ENCODE measurements at regions not wholly inside any gene's neighbourhood (a gene's known extent, or its start where the extent isn't known, plus 50 kb on each side); places are given as distances from the start of the nearest gene placed in this dataset.

- DNase-seq (ENCODE audit: low spot score in 2 of 2) (no peak), FAIRE-seq (no peak)
Observed at GRCh38 chr6:3596766-3597165, 139.9 kb upstream of the SLC22A23 start.

GRCh38 chr6:3594201-3594600 is 137.4 kb upstream of the SLC22A23 start:
- DNase-seq (ENCODE audit: low spot score in 2 of 2) = no peak
- FAIRE-seq = no peak

GRCh38 chr6:3593161-3593560 is 136.3 kb upstream of the SLC22A23 start:
- FAIRE-seq (no peak), DNase-seq (ENCODE audit: low spot score in 2 of 2) (no peak)

- FAIRE-seq (no peak), DNase-seq (ENCODE audit: low spot score in 2 of 2) (no peak)
Observed at GRCh38 chr6:3592371-3592941, 135.6 kb upstream of the SLC22A23 start.

GRCh38 chr6:3591970-3592369 is 135.1 kb upstream of the SLC22A23 start:
- FAIRE-seq (no peak), DNase-seq (ENCODE audit: low spot score in 2 of 2) (no peak)

- DNase-seq (ENCODE audit: low spot score in 2 of 2) = no peak
- FAIRE-seq = no peak
Observed at GRCh38 chr6:3587660-3588059, 130.8 kb upstream of the SLC22A23 start.

- no peak for FAIRE-seq
- DNase-seq (ENCODE audit: low spot score in 2 of 2) = no peak
Observed at GRCh38 chr6:3585320-3585935, 128.6 kb upstream of the SLC22A23 start.

- FAIRE-seq (no peak), DNase-seq (ENCODE audit: low spot score in 2 of 2) (no peak)
Observed at GRCh38 chr6:3584606-3585005, 127.8 kb upstream of the SLC22A23 start.

GRCh38 chr6:3581469-3581868 is 124.6 kb upstream of the SLC22A23 start:
- no peak for DNase-seq (ENCODE audit: low spot score in 2 of 2)
- no peak for FAIRE-seq

GRCh38 chr6:3579652-3580175 is 122.9 kb upstream of the SLC22A23 start:
- no peak for FAIRE-seq
- DNase-seq (ENCODE audit: low spot score in 2 of 2) = no peak

- DNase-seq (ENCODE audit: low spot score in 2 of 2) (no peak), FAIRE-seq (no peak)
Observed at GRCh38 chr6:3578981-3579380, 122.1 kb upstream of the SLC22A23 start.

GRCh38 chr6:3577517-3577916 is 120.7 kb upstream of the SLC22A23 start:
- FAIRE-seq (no peak), DNase-seq (ENCODE audit: low spot score in 2 of 2) (no peak)

GRCh38 chr6:3575701-3576100 is 118.9 kb upstream of the SLC22A23 start:
- no peak for FAIRE-seq
- DNase-seq (ENCODE audit: low spot score in 2 of 2) = no peak

GRCh38 chr6:3575166-3575565 is 118.3 kb upstream of the SLC22A23 start:
- DNase-seq (ENCODE audit: low spot score in 2 of 2) = no peak

GRCh38 chr6:3573670-3574069 is 116.8 kb upstream of the SLC22A23 start:
- FAIRE-seq = no peak
- no peak for DNase-seq (ENCODE audit: low spot score in 2 of 2)

More at GRCh38 chr6:3575166-3575565, 118.3 kb upstream of the SLC22A23 start:
- no peak for FAIRE-seq

- no peak for DNase-seq (ENCODE audit: low spot score in 2 of 2)
- FAIRE-seq = no peak
Observed at GRCh38 chr6:3571836-3572235, 115.0 kb upstream of the SLC22A23 start.

- FAIRE-seq (no peak), DNase-seq (ENCODE audit: low spot score in 2 of 2) (peak in 1 of 2 donors; percentile 18)
Observed at GRCh38 chr6:3571250-3571681, 114.4 kb upstream of the SLC22A23 start.

GRCh38 chr6:3569816-3570215 is 113.0 kb upstream of the SLC22A23 start:
- DNase-seq (ENCODE audit: low spot score in 2 of 2) = no peak
- no peak for FAIRE-seq

- FAIRE-seq (no peak), DNase-seq (ENCODE audit: low spot score in 2 of 2) (no peak)
Observed at GRCh38 chr6:3568396-3569082, 111.7 kb upstream of the SLC22A23 start.

GRCh38 chr6:3566812-3567211 is 110.0 kb upstream of the SLC22A23 start:
- DNase-seq (ENCODE audit: low spot score in 2 of 2) (no peak), FAIRE-seq (no peak)

- DNase-seq (ENCODE audit: low spot score in 2 of 2) (no peak), FAIRE-seq (no peak)
Observed at GRCh38 chr6:3565291-3565690, 108.4 kb upstream of the SLC22A23 start.

GRCh38 chr6:3561725-3562124 is 104.9 kb upstream of the SLC22A23 start:
- no peak for FAIRE-seq
- no peak for DNase-seq (ENCODE audit: low spot score in 2 of 2)

All from frontal cortex (tissue), 3 donors.